SW 1271 (cell line): ENCODE measurements at regions not wholly inside any gene's neighbourhood (a gene's known extent, or its start where the extent isn't known, plus 50 kb on each side); places are given as distances from the start of the nearest gene placed in this dataset.
"Not testable (repeated sequence)": the region's sequence is repeated elsewhere in the genome, so short reads cannot be mapped to it uniquely, and the experiment has no call there.

ENCODE experiments used
- DNase-seq, 2 experiments: peaks; one replicate each; lab custom pipeline; 2025; lab: John Stamatoyannopoulos, UW

DNA sequence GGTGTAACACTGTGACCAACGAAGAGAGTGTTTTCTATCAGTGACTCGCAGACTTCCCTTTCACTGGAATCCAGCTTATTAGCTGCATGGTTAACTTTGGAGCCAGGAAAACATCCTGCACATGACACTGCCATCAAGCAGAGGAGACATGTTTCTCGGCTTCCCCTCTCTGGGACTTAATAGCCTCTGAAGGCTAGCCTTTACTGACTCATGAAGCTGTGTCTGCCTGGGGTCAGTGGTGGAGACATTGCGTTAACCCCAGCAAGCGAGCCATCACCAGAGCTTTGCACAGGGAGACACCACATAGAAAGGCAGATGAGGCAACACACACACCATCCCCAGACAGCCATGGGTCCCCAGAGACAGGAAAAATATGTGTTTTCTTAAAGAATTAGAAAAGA lies 126.9 kb upstream of the PRICKLE1 start:
- no peak for DNase-seq

- DNase-seq: not testable (repeated sequence)
These were observed 124.0 kb upstream of the PRICKLE1 start for GRCh38 chr12:42713566-42713965.

GRCh38 chr12:42708374-42708773 lies 118.8 kb upstream of the PRICKLE1 start:
- not testable (repeated sequence) for DNase-seq

- no peak for DNase-seq
These were observed 118.0 kb upstream of the PRICKLE1 start for GRCh38 chr12:42707312-42708226.

DNA sequence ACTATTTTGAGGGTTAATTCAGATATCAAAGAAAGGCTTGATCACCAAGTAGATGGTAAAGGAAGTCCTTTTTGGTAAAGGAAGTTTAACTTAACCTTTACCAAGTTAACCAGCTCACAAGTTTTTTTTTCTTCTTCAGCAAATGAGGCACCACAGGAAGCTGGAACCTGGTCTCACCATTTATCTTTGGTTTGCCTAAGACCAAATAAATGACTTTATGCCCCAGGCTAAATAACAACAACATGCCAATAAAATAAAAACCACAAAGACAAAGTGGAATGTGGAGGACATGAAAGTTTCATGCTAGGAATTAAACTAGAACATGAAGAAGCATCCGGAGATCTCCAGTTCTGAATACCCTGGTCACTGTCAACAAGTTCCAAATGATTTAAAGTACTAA lies 116.8 kb upstream of the PRICKLE1 start:
- DNase-seq: no peak

DNA sequence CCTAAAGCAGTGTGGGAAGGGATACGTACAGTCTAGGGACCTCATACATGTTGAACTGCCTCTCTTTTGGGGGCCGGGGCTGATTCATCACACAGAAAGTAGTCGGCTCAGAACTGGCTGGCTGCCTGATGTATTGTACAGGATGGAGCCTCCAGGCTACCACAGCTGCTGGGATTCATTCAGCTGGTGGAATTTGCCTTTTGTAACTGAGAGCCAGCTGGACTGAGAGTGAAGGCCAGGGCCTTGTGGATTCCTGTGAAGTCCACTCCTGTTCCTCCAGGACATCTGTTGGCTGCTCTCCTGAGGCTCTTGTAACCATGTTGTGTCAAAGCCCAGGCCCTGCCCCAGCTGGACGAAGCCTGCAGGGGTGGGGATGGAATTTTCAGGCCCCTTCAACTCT lies 116.3 kb upstream of the PRICKLE1 start:
- DNase-seq: no peak

GRCh38 chr12:42704810-42705401 lies 115.4 kb upstream of the PRICKLE1 start:
- DNase-seq: no peak

DNA sequence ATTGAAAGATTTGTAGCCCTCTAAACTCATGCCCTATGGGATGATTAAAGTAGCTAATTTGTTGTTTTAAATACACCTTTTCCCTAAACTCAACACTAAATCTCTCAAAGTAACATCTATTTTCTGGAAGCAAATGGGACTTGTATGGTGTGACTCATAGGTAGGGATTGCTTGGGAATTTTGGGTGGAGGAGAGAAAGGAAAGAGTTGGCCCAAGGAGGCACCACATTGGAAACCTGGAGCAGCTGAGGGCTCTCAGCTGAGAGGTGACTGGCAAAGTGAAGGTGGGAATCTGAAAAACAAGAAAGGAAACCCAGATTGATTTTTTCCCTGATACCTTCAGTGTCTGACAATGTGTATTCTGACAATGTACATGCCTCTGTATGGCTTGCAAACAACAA lies 114.8 kb upstream of the PRICKLE1 start:
- DNase-seq: no peak

GRCh38 chr12:42701084-42701483 lies 111.5 kb upstream of the PRICKLE1 start:
- no peak for DNase-seq

- DNase-seq: no peak
These were observed 108.7 kb upstream of the PRICKLE1 start for GRCh38 chr12:42698213-42698612.

DNA sequence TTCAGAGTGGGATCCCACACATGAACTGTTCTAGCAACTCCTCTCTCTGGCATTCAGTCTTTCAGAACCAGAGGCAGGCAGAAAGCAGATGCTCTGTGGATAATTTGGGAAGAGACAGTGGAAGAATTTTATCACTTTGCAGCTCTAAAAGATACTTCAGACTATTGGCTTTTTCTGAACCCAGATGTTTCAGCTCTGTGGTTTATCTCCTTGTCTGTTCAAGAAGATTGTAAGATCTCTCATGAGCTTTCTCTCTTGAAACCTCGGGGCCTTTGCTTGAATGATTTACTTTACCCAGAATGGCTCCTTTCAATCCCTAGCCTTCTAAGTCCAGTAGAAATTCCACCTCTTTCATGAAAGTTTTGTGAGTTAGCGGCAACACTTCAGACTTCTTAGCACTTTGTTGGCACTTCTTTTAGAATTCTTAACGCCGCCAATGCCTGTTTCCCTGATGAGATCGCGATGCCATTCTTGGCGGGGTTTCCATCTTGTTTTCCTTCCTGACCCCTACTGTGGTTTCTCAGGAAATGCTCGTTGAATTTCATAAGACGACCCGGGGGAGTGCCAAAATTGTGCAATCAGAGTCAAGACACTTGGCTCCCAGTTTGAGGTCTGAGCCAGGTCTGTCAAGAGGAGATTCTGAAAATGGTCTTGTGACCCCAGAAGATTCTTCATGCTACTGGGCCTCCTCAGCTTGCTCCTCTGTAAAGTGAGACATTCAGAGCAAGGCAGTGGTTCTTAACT lies 107.0 kb upstream of the PRICKLE1 start:
- no peak for DNase-seq

DNA sequence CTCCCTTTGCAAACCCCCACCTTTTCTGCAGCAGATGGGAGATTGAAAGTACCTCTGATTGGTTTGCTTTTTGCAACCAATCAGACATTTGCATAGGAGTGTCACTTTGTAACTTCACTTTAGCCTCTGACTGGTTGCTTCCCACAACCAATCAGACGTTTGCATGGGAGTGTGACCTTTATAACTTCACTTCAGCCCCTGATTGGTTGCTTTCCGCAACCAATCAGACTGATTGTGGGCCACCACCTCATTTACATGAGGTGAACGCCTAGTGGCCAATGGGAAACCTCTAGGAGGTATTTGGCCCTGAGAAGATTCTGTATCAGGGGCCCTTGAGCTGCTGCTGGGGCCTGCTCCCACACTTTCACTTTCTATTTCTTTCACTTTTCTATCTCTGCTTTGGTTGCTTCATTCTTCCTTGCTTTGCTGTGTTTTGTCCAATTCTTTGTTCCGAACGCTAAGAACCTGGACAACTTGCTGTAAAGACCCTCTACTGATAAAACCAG lies 106.0 kb upstream of the PRICKLE1 start:
- DNase-seq: no peak

GRCh38 chr12:42692749-42693148 lies 103.2 kb upstream of the PRICKLE1 start:
- DNase-seq: no peak

GRCh38 chr12:42691991-42692557 lies 102.5 kb upstream of the PRICKLE1 start:
- DNase-seq: no peak

GRCh38 chr12:42690264-42690663 lies 100.7 kb upstream of the PRICKLE1 start:
- no peak for DNase-seq

- DNase-seq: no peak
These were observed 100.2 kb upstream of the PRICKLE1 start for GRCh38 chr12:42689699-42690098.

DNA sequence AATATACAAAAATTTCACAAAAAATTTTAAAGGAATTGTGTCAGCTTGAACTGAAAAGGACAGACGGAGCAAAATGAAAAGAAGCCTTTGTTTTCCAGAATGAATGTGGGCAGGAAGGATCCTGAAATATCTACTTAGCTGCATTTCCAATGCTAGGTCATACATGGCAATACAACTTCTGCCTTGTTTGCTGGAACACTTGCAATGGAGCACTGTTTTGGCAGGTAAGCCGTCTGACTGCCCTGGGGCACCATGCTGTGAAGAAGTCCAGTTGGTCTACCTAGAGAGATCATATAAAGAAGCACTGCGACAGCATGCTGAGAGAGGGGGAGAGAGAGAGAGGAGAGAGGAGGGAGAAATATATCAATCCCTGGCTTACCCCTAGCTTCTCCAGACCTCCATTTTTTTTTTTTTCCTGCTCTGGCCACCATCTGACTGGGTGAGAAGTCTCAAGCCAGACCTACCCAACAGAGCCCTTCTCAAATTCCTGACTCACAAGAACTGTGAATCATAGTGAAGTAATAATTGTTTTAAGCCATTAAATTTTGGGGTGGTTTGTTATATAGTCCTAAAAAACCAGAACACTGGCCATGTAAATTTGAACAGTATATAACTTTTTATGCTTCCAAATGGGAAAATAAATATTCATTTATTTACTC lies 97.1 kb upstream of the PRICKLE1 start:
- DNase-seq: no peak

DNA sequence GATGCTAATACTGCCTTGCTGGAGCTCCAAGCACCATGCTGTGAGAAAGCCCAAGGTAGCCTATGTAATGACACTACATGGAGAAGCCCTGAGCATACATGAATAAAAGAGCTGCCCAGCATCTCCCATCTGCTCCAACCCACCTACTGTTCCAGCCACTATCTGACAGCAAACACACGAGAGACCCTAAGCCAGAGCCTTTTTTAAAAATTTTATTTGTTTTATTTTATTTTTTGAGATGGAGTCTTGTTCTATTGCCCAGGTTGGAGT lies 95.2 kb upstream of the PRICKLE1 start:
- no peak for DNase-seq

- DNase-seq: no peak
These were observed 94.6 kb upstream of the PRICKLE1 start for GRCh38 chr12:42683933-42684801.

GRCh38 chr12:42683266-42683665 lies 93.7 kb upstream of the PRICKLE1 start:
- no peak for DNase-seq

GRCh38 chr12:42679466-42679865 lies 89.9 kb upstream of the PRICKLE1 start:
- no peak for DNase-seq
